ENCODE measurements at regions not wholly inside any gene's neighbourhood (a gene's known extent, or its start where the extent isn't known, plus 50 kb on each side); places are given as distances from the start of the nearest gene placed in this dataset.

- Mint-ChIP-seq H3K9me3 (ENCODE audit: unreplicated experiment) (no peaks in the 10 kb centered on the region), H3K27ac (ENCODE audit: unreplicated experiment) (no peak overlapping the region), H3K36me3 (ENCODE audit: unreplicated experiment) (no peaks in the 10 kb centered on the region), H3K4me3 (ENCODE audit: unreplicated experiment) (no peak overlapping the region), H3K27me3 (ENCODE audit: unreplicated experiment) (no peaks in the 10 kb centered on the region), H3K4me1 (ENCODE audit: unreplicated experiment) (peaks cover 9% of the 10 kb centered on the region)
- DNase-seq (ENCODE audit: extremely low spot score, unreplicated experiment) = no peak
- TF ChIP-seq, protein P1, sequence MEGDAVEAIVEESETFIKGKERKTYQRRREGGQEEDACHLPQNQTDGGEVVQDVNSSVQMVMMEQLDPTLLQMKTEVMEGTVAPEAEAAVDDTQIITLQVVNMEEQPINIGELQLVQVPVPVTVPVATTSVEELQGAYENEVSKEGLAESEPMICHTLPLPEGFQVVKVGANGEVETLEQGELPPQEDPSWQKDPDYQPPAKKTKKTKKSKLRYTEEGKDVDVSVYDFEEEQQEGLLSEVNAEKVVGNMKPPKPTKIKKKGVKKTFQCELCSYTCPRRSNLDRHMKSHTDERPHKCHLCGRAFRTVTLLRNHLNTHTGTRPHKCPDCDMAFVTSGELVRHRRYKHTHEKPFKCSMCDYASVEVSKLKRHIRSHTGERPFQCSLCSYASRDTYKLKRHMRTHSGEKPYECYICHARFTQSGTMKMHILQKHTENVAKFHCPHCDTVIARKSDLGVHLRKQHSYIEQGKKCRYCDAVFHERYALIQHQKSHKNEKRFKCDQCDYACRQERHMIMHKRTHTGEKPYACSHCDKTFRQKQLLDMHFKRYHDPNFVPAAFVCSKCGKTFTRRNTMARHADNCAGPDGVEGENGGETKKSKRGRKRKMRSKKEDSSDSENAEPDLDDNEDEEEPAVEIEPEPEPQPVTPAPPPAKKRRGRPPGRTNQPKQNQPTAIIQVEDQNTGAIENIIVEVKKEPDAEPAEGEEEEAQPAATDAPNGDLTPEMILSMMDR (IDR thresholded peaks at IDR 0.05) = no peak
These were observed 343.5 kb upstream of the TMEM132C start for GRCh38 chr12:127923501-127923900.

GRCh38 chr12:127925971-127926370, 341.0 kb upstream of the TMEM132C start:
- DNase-seq (ENCODE audit: extremely low spot score, unreplicated experiment) = no peak
- Mint-ChIP-seq H3K36me3 (ENCODE audit: unreplicated experiment) (no peaks in the 10 kb centered on the region), H3K9me3 (ENCODE audit: unreplicated experiment) (no peaks in the 10 kb centered on the region), H3K27ac (ENCODE audit: unreplicated experiment) (no peak overlapping the region), H3K4me3 (ENCODE audit: unreplicated experiment) (no peak overlapping the region), H3K4me1 (ENCODE audit: unreplicated experiment) (peaks cover 30% of the 10 kb centered on the region), H3K27me3 (ENCODE audit: unreplicated experiment) (no peaks in the 10 kb centered on the region)
- TF ChIP-seq, protein P1 (IDR thresholded peaks at IDR 0.05) = peak; percentile 86

DNA sequence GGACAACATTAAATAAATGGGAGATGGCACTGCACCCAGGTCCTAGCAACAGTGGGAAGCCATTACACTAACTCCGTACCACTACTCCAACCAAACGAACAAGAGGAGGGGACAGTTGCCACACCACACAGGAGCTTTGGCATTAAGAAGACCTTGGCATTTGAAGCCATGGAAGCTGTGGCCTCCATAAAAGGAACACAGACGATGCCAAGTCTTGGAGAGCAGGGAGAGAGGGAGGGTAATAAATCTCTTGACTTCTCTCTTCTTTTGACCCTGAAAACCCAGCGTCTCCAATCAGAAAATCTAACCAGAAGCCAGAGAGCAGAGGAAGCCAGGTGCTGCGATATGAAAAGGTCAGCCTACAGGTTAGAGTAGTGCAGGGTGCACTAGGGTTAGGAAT, 338.8 kb upstream of the TMEM132C start:
- TF ChIP-seq, protein P1 (IDR thresholded peaks at IDR 0.05) = no peak
- Mint-ChIP-seq H3K27ac (ENCODE audit: unreplicated experiment) (peak overlapping the region; percentile 61), H3K4me3 (ENCODE audit: unreplicated experiment) (no peak overlapping the region), H3K27me3 (ENCODE audit: unreplicated experiment) (no peaks in the 10 kb centered on the region), H3K4me1 (ENCODE audit: unreplicated experiment) (peaks cover 30% of the 10 kb centered on the region), H3K9me3 (ENCODE audit: unreplicated experiment) (no peaks in the 10 kb centered on the region), H3K36me3 (ENCODE audit: unreplicated experiment) (no peaks in the 10 kb centered on the region)
- no peak for DNase-seq (ENCODE audit: extremely low spot score, unreplicated experiment)

GRCh38 chr12:127928615-127929571, 338.1 kb upstream of the TMEM132C start:
- Mint-ChIP-seq H3K27me3 (ENCODE audit: unreplicated experiment) (no peaks in the 10 kb centered on the region), H3K9me3 (ENCODE audit: unreplicated experiment) (no peaks in the 10 kb centered on the region), H3K36me3 (ENCODE audit: unreplicated experiment) (no peaks in the 10 kb centered on the region), H3K27ac (ENCODE audit: unreplicated experiment) (peak overlapping the region; percentile 61), H3K4me3 (ENCODE audit: unreplicated experiment) (no peak overlapping the region), H3K4me1 (ENCODE audit: unreplicated experiment) (peaks cover 30% of the 10 kb centered on the region)
- no peak for DNase-seq (ENCODE audit: extremely low spot score, unreplicated experiment)
- TF ChIP-seq, protein P1 (IDR thresholded peaks at IDR 0.05) = no peak

- H3K4me1 Mint-ChIP-seq (ENCODE audit: unreplicated experiment) = peaks cover 30% of the 10 kb centered on the region
These were observed 336.8 kb upstream of the TMEM132C start for GRCh38 chr12:127930122-127930521.

More at GRCh38 chr12:127930122-127930521, 336.8 kb upstream of the TMEM132C start:
- Mint-ChIP-seq H3K36me3 (ENCODE audit: unreplicated experiment) (no peaks in the 10 kb centered on the region), H3K27ac (ENCODE audit: unreplicated experiment) (no peak overlapping the region), H3K4me3 (ENCODE audit: unreplicated experiment) (no peak overlapping the region), H3K27me3 (ENCODE audit: unreplicated experiment) (no peaks in the 10 kb centered on the region), H3K9me3 (ENCODE audit: unreplicated experiment) (no peaks in the 10 kb centered on the region)
- TF ChIP-seq, protein P1 (IDR thresholded peaks at IDR 0.05) = no peak
- no peak for DNase-seq (ENCODE audit: extremely low spot score, unreplicated experiment)

All from osteocyte (in vitro differentiated cells).